ENCODE measurements at regions not wholly inside any gene's neighbourhood (a gene's known extent, or its start where the extent isn't known, plus 50 kb on each side); places are given as distances from the start of the nearest gene placed in this dataset.

DNA sequence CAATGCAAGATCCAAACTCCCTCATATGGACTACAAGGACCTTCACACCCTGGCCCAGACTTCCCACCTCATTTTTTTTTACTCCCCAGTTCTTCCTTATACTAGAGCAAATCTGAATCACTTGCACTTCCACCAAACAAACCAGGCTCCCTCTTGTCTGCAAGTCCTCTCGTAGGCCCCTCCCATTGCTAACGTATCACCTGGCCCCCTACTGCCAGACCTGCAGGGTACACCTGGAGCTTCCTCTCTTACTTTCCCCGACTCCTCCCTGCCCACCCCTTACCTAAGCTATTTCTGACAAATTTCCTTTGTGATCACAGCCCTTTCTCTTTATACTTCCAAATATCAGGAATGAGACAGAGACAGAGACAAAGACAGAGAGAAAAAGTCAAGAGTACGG lies 463.9 kb downstream of the GALC start:
- no peak for DNase-seq

DNA sequence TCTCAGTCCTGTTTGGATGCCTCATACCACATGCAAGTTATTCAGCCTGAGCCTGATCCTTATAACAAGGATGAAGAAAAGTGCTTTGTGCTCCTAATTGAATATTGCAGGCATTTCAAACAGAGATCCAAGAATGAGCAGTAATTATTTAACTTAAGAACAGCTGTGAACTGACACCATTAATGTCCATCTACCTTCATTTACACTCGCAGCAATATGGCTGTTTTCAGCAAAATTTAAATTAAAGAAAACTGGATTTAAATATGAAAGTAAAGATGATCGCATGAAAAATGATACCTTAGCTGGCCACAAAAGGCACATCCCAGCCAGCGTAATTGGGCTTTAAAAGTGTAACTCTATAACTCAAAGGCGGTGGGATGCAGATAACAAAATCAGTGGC lies 466.3 kb downstream of the GALC start:
- DNase-seq = no peak

DNA sequence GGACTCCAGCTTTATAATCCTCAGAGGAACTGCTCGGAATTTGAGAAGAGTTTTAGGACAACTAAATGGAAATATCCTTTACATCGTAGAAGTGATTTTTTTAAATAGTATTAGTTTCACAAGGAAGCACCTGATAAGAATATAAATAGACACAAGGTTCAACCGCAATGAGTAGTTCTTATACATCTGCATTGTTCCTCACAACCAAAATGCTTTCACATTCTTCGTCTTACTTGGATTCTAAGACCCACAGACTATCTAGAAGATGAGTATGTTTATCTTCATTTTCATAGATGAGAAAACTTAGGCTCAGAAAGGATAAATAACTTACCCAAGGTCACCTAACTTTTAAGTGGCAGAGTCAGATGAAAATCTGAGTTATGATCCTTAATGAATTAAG lies 469.0 kb downstream of the GALC start:
- DNase-seq = no peak

DNA sequence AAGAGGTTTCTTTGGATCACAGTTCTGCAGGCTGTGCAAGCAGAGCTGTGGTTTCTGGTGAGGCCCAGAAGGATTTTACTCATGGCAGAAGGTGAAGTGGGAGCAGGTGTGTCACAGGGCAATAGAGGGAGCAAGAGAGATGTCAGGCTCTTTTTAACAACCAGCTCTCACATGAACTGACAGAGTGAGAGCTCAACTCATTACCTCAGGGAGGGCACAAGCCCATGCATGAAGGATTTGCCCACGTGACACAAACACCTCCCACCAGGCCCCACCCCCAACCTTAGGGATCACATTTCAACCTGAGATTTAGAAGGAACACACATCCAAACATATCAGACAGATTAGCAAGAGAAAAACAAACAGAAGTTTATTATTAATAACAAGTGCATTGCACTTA lies 470.4 kb downstream of the GALC start:
- DNase-seq = no peak

DNA sequence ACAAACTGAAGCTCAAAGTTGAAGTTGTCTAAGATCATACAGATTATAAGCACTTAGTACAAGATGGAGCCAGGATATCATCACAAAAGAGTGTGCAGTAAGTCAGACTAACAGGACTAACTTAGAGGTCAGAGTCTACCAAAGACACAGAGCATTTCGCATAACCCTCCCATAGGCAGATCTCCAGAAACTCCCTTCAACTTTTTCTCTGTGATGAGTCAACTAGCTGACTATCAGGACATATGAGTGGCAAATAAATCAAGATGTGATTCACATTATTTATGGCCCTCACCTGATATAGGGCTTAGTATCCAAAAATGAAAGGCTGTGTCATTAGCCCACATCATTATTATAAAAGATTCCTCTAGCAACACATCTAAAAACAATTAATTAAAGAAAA lies 484.6 kb downstream of the GALC start:
- DNase-seq = no peak

DNA sequence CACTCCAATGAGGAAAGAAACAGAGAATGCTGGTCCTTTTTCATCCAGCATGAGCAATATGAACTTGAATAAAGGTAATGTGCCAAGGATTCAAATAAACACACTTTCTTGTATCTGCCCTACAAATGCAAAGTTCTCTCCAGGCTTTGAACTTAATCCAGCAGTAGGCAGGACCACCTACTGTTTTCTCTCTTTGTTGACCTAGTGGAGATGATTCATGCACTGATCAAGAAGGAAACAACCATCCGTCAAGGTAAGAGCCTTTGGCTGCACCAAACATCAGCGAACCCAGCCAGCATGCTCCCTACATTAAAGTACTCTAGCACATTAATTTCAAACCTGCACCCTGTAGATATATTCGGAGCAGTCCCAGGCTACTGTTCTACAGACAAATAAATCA lies 489.3 kb downstream of the GALC start:
- DNase-seq = no peak

DNA sequence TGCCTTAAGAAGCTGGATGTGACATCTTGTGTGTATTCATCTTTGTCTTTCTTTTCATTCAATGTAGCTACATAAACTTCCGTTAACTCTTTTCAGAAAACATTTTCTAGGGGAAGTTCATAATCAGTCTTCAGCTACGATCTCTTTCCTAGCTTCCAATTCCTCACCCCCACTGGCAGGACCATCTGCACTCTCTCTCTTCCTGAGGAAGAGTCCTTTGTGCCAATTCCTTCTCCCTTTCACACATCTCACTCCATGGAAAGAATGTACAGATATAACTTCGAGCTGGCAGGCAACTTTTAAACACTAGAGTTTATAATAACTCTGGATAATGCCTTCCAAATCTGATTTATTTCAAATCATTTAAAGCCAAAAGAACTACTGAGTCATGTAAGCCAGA lies 495.7 kb downstream of the GALC start:
- DNase-seq = no peak

DNA sequence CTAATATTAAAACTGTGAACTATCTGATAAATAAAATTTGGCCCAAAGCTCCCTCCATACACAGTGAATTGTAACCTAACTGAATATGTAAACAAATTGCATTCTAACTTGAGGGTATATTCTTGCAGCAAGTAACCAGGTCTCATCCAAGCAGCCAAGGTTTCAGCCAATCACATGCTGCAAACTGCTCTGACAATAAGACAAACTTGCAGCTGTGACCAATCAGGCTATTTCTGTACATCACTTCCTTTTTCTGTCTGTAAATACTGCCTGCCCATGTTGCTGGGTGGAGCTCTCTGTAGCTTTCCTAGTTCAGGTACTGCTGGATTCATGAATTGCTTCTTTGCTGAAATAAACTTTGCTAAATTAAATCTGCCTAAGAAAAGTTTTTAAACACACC lies 499.0 kb downstream of the GALC start:
- no peak for DNase-seq

DNA sequence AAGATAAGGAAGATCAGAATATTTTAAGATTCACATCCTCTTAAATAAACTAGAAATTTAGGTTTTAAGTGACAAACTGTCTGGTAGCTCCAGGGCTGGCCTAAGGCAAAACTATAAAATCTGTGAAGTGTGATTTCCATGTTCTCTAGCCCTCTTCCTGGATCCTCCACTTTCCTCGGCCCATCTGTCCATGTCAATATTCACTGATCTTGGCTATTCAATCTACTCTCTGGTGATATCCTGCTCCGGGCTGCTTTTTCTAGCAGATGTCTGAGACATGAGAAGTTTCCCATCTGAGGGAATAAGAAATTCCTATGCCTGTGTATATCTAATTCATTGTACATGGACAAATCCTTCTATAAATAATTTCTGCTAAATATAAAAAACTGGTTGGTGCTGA lies 500.4 kb downstream of the GALC start:
- no peak for DNase-seq

DNA sequence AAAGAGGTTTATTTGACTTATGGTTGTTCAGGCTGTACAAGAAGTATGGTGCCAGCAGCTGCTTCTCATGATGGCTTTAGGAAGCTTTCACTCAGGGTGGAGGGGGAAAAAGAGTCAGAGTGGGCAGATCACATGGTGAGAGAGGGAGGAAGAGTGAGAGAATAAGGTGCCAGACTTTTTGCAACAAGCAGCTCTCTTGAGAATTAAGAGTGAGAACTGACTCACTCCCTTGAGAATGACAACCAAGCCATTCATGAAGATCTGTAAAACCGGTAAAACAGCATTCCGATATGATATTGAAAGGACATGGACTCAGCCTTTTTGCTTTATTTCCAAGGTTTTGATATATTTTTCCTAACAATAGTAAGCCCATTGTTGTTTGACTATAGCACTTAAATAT lies 501.2 kb downstream of the GALC start:
- DNase-seq = no peak

DNA sequence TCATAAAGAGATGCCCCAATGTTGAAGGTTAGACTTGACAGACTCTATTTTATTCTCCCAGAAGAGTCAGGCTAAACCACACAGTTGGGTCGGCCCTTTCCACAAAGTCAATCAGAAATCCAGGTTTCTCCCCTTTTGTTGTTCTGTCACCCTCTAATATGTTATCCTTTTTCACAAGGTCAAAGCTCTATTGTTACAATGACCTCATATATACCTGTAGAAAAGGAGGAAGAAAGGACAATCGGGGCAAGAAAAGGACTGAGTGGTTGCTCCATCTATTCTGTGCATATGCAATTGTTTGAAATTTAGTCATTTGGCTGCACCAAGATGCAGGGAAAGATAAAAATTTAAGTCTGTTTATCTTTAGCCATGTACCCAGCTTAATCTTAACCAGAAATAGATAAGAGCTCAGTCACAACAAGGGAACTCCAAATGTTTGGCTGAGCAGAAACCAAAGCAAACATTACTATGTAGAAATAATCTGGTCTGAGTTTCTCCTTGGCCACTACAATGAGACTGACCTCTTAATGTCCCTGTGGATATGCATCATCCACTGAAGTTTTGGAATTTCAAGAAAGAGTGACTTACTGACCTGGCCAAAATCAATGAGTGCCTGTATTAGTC lies 503.7 kb downstream of the GALC start:
- DNase-seq = no peak

DNA sequence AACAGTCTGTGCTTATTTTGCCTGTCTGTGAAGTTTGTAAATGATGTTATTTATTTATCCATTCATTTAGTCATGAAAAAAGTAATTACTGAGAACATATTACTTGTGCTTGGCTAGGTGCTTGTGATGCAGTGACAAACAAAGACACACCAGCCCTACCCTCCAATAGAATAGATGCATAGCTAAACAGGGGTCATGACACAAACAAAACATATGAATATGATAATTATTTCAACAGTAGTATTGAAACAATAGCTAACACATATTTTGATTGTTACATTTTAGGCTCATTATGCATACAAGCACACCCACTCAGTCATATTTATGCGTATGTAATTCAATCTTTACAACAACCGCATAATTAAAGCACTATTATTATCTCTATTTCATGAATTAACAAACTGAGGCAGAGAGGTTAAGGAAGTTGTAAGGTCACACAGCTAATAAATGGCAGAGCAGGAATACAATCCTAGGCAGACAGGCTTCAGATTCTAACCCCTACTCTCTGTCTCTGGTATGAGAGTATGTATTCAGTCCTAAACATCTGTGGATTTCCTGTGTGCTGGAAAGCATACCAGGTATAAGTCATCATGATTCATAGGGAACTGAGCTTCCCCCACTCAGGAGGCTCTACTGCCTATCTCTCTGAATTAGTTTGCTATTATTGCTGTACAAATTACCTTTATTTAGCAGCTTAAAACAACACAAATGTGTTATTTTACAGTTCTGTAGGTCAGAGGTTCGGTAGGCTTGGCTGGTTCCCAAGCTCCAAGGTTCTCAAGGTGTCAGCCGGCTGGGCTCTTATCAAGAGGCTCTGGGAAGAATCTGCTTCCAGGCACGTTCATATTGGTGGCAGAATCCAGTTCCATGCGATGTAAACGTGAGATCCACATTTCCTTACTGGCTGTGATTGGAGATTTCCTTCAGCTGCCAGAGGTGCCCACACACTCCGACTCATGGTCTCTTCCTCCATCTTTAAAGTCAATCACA lies 509.4 kb downstream of the GALC start:
- no peak for DNase-seq

DNA sequence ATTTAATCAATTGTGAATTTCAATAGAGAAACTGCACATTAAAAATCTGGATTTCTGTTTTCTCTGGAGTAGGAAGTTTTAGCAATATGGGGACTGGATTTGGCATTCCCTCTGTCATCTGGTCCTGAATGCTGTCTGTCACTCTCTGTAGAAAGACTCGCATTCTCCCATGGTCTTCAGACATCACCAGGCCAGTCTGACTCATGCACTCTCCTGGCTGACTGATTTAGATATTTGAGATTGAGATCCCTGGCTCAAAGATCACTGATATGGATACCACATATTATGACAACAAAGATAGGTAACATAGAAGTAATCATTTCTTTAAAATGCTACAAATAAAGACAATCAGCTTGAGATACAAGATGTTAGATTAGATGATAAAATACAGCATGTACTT lies 524.5 kb downstream of the GALC start:
- no peak for DNase-seq

DNA sequence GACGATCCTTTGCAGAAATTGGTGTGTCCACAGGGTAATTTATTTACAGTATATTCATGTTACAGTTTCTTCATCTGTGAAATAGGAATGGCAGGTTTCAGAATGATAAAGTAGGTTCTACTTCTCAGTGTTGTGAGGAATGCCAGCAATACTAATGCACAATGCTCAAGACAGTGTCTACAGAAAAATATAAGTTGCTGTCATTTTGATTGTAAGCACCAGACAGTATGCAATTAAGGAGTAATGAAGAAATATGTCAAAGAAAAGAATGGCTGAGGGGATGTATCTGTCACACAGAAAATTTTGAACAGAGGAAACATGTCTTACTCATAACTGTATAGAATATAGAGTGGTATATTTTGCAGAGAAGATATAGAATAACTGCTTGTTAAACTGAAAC lies 525.4 kb downstream of the GALC start:
- no peak for DNase-seq

DNA sequence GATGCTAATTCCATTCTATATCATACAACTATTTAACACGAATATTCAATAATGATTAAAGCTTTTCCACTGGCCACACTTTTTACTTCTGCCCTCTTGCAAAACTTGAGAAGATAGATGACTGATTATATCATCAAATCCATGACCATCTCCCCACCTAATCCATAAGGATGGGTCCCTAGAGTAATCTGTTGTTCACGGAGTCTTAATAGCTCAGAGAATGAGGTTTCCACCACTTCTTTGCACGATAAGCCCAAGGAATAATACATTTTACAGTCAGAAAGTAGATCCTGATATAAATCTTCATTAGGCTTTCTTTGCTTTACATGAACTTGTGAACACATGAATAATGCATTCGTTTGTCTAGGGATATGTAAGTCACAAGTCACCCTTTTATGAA lies 527.2 kb downstream of the GALC start:
- DNase-seq = no peak

DNA sequence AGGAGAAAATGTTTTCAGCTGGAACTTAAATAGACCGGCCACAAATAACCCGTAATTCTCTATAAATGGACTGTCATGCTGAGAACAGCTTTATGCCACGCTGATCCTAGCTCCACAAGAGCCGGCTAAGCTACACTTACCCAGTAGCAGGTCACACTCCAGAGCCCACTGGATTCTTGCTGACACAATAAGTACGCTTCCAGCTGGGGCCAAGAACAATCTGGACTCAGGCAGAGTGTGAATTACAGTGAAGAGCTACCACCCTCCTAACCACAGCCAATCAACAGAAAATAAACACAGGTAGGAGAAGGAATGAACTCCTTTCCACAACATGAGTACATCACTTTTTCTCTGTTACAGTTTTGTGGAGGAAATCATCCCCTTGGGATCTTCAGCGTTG lies 531.3 kb downstream of the GALC start:
- peak in 1 of 51 donors; percentile 2 for DNase-seq

DNA sequence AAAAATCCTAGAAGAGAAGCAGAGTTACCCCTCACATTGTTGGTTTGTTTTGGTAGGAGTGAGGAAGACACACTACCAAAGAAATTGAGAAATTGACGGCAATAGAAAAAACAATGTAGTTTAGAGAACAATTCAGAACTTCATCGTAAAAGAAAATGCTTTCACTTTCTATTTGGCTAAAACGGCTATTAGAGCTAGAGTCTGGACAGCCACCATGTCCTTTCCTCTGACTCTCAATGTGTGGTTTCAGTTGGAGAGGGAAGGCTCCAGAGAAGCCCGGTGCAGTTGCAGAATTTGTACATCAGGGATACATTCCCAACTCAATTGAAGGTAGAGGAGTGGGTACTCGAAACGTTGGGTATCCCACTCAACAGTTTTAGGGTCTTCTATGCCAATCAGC lies 535.3 kb downstream of the GALC start:
- no peak for DNase-seq

DNA sequence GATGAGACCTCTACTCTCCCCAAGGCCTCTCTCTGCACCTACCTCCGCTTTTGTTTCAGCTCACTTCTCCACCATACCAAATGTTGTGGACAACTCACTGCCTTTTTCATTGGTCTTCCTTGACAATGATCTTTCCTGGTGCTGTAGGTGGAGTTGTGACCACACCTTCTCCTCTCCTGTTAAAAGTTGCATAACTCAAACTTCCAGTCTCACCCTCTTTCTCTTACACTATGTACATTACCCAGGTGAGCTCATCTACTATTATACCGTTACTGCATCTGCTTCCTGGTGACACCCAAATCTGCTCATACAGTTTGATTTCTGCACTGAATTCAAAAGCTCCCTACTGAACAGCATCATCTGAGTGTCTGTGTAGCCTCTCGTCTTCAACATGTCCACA lies 542.8 kb downstream of the GALC start:
- DNase-seq = no peak

DNA sequence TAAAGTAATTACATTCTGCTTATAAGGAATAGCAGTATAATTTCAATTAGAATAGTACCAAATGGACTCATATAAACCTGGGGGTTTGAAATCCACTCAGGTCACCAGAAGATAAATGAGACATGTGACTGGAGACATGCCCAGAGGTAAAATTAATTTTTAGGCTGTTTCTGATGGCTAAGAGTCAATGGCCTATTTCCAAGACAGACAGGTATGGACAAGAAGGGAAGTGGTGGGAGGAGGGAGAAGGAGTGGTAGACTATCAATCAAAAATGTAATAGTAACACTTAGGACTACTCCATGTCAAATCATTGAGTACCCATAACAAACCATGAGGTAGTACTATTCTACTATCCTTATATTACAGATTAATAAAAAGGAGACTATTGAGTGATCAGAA lies 544.0 kb downstream of the GALC start:
- DNase-seq = no peak

DNA sequence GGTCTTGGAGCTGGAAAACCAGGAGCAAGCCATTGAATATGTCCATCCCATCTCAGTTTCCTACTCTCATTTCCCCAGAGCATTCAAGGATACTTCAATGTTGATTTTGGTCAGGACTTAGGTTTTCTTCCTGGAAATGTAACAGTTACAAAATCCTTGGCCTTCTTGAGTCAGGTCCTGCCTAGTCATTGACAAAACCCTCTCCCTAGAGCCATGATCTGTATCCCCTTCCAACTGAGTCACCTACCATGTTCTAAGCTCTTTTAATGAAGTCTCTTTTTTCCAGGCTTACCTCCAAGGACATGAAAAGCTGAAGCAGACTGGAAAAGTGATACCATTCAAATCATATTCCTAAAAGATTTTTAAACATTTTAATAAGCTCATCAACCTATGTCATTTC lies 549.2 kb downstream of the GALC start:
- DNase-seq = no peak

DNA sequence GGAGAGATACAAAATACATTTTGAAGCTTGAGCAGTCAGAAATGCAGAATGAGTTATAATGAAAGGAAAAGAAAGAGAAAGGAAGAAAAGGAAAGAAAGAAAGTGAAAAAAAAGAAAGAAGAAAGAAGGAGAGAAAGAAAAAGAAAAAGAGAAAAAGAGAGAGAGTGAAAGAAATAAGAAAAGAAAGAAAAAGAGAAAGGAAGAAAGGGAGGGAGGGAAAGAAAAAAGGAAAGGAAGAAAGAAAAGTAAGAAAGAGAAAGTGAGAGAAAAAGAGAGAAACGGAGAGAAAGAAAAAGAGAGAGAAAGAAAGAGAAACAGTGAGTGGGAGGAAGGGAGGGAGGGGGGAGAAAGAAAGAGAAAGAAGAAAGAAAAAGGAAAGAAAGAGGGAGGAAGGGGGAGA lies 549.9 kb downstream of the GALC start:
- DNase-seq = no peak

DNA sequence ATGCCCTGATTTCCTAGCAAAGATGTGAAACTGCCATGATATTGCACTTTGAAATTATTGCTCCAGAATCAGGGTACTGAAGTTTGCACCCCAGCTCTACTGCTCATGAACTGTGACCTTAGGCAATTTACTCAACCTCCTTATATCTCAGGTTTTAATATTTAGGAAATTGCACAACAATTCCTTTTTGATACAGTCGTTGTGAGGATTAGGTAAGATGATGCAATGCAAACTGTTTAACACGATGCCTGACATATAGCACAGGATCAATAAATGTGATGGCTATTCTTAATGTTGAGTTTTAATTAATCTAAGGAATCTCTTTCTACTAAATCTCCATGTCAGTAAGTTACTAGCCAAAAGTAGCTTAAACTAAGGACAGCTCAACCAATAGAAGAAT lies 555.8 kb downstream of the GALC start:
- no peak for DNase-seq

DNA sequence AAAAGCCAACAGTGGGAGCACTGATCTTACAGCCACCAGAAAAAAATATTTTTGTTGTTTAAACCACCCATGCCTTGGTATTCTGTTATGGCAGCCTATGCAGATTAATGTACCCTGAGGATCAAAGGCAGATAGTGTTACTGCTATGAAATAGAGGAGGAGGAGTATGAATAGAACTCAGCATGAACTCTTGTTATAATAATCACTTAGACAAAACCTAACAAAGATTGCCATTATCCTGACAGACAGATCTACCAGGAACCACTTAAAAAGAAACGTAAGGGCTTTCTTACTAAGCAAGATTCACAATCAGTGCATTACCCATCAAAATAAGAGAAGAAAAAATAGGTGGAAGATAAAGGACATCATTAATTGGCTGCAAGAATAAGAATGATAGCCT lies 558.3 kb downstream of the GALC start:
- no peak for DNase-seq
